MCF 10A (cell line): ENCODE measurements at regions not wholly inside any gene's neighbourhood (a gene's known extent, or its start where the extent isn't known, plus 50 kb on each side); places are given as distances from the start of the nearest gene placed in this dataset.

ENCODE experiments used
- BruUV-seq: library from RNA; stranded (reverse); fragments of 400-500 nt; replicated peaks from 2 replicates; lab custom pipeline; 2021; lab: Mats Ljungman, UMichigan
- CTCF ChIA-PET: fragments of 300-600 bp; sonication (Branson Sonifier 250); formaldehyde crosslinking; extraction: SDS; loops from one replicate; lab custom pipeline; 2021; ENCODE audit warnings: antibody characterized with exemption, inconsistent platforms; lab: Yijun Ruan, JAX
- POLR2A ChIA-PET: fragments of 300-600, 350-650 bp; sonication (Branson Sonifier 250); formaldehyde crosslinking; extraction: SDS; loops from one replicate; lab custom pipeline; 2020; ENCODE audit warnings: antibody characterized with exemption, inconsistent platforms; lab: Yijun Ruan, JAX
- DNase-seq: peaks from one replicate; pipeline ENCODE4 v3.0.0-alpha.2; 2018; ENCODE audit not compliant: unreplicated experiment
- H3K27ac Mint-ChIP-seq: one replicate; pipeline ENCODE4 v1.8.0; 2022; ENCODE audit warnings: mild to moderate bottlenecking, low read depth, mixed read lengths; ENCODE audit not compliant: unreplicated experiment
- H3K27me3 Mint-ChIP-seq: one replicate; pipeline ENCODE4 v1.8.0; 2022; ENCODE audit warnings: mixed read lengths; ENCODE audit not compliant: insufficient read depth, unreplicated experiment
- H3K36me3 Mint-ChIP-seq: one replicate; pipeline ENCODE4 v1.8.0; 2022; ENCODE audit warnings: mild to moderate bottlenecking, moderate library complexity, mixed read lengths; ENCODE audit not compliant: insufficient read depth, unreplicated experiment
- H3K4me1 Mint-ChIP-seq: one replicate; pipeline ENCODE4 v1.8.0; 2022; ENCODE audit warnings: mixed read lengths; ENCODE audit not compliant: insufficient read depth, unreplicated experiment
- H3K4me3 Mint-ChIP-seq: one replicate; pipeline ENCODE4 v1.8.0; 2022; ENCODE audit warnings: mild to moderate bottlenecking, moderate library complexity, mixed read lengths; ENCODE audit not compliant: unreplicated experiment
- H3K9me3 Mint-ChIP-seq: one replicate; pipeline ENCODE4 v1.8.0; 2022; ENCODE audit warnings: mixed read lengths; ENCODE audit not compliant: unreplicated experiment
- CTCF ChIP-seq: fragments of 200-600 bp; IDR thresholded peaks from one replicate; pipeline ENCODE4 v1.8.0; 2022; ENCODE audit warnings: antibody characterized with exemption, mild to moderate bottlenecking; ENCODE audit not compliant: unreplicated experiment
- intact Hi-C: fragments of 100-400 bp; cut with micrococcal nuclease; formaldehyde crosslinking; loops from 2 replicates; pipeline ENCODE4 v1.14.1; 2022

- POLR2A ChIA-PET, result interaction anchor here (0.8 kb wide), 1 partner anchor 9 kb away, joined by 3 read pairs; no protein-coding TSS in a partner anchor
- intact Hi-C loops, result no loop called here
- no peak for TF ChIP-seq CTCF
- peak overlapping the region; percentile 35 for H3K27ac Mint-ChIP-seq
- H3K36me3 Mint-ChIP-seq, result peaks cover 35% of the 10 kb centered on the region
- no peak for DNase-seq
- H3K27me3 Mint-ChIP-seq, result no peaks in the 10 kb centered on the region
- CTCF ChIA-PET, result no interaction called here
- no peak overlapping the region for H3K4me3 Mint-ChIP-seq
- H3K4me1 Mint-ChIP-seq, result no peaks in the 10 kb centered on the region
- BruUV-seq, result no TSS peak
- H3K9me3 Mint-ChIP-seq, result no peaks in the 10 kb centered on the region
Measured at GRCh38 chr12:124434951-124435805, 132.2 kb downstream of the NCOR2 start.

GRCh38 chr12:124434354-124434753, 133.1 kb downstream of the NCOR2 start:
- Mint-ChIP-seq H3K27me3 (no peaks in the 10 kb centered on the region), H3K4me3 (no peak overlapping the region), H3K36me3 (peaks cover 38% of the 10 kb centered on the region), H3K27ac (no peak overlapping the region), H3K9me3 (no peaks in the 10 kb centered on the region), H3K4me1 (no peaks in the 10 kb centered on the region)
- ChIA-PET POLR2A (interaction anchor here (0.8 kb wide), 1 partner anchor 10 kb away, joined by 3 read pairs; no protein-coding TSS in a partner anchor), CTCF (no interaction called here)
- no TSS peak for BruUV-seq
- TF ChIP-seq CTCF, result no peak
- intact Hi-C loops, result no loop called here
- DNase-seq, result no peak

GRCh38 chr12:124433879-124434278, 133.5 kb downstream of the NCOR2 start:
- ChIA-PET CTCF (no interaction called here), POLR2A (interaction anchor here (0.7 to 0.8 kb wide), 2 partner anchors 10 to 384 kb away, joined by 3 read pairs; no protein-coding TSS in a partner anchor)
- H3K4me1 Mint-ChIP-seq, result no peaks in the 10 kb centered on the region
- H3K36me3 Mint-ChIP-seq, result peaks cover 38% of the 10 kb centered on the region
- no TSS peak for BruUV-seq
- TF ChIP-seq CTCF, result no peak
- no peaks in the 10 kb centered on the region for H3K9me3 Mint-ChIP-seq
- no peak for DNase-seq
- no peak overlapping the region for H3K4me3 Mint-ChIP-seq
- intact Hi-C loops, result no loop called here
- H3K27me3 Mint-ChIP-seq, result no peaks in the 10 kb centered on the region
- no peak overlapping the region for H3K27ac Mint-ChIP-seq

- POLR2A ChIA-PET, result interaction anchor here (0.7 kb wide), 1 partner anchor 384 kb away, joined by 3 read pairs; no protein-coding TSS in a partner anchor
- no TSS peak for BruUV-seq
- Mint-ChIP-seq H3K4me1 (no peaks in the 10 kb centered on the region), H3K9me3 (no peaks in the 10 kb centered on the region), H3K27me3 (no peaks in the 10 kb centered on the region), H3K4me3 (no peak overlapping the region), H3K27ac (no peak overlapping the region), H3K36me3 (peaks cover 43% of the 10 kb centered on the region)
- CTCF ChIA-PET, result interaction anchor here (0.6 kb wide), 1 partner anchor 27 kb away, joined by 3 read pairs; no protein-coding TSS in a partner anchor
- TF ChIP-seq CTCF, result no peak
- intact Hi-C loops, result no loop called here
- no peak for DNase-seq
Measured at GRCh38 chr12:124433147-124433874, 134.1 kb downstream of the NCOR2 start.
